Activated T-cell treated with anti-CD3 and anti-CD28 coated beads for 1 hour (primary cell): ENCODE measurements at regions not wholly inside any gene's neighbourhood (a gene's known extent, or its start where the extent isn't known, plus 50 kb on each side); places are given as distances from the start of the nearest gene placed in this dataset.

Experiments used
- DNase-seq: peaks from one replicate; pipeline ENCODE4 v3.0.0-alpha.2; 2020; ENCODE audit warnings: low read depth

- no peak for DNase-seq
Measured at GRCh38 chr16:85360323-85361277, 248.3 kb upstream of the CIBAR2 start.

- DNase-seq, result no peak
Measured at GRCh38 chr16:85361441-85362118, 249.3 kb upstream of the CIBAR2 start.

GRCh38 chr16:85362443-85362842 is 250.2 kb upstream of the CIBAR2 start:
- DNase-seq, result no peak

- DNase-seq, result no peak
Measured at GRCh38 chr16:85363427-85363826, 249.7 kb upstream of the GSE1 start.

- no peak for DNase-seq
Measured at GRCh38 chr16:85363881-85364280, 249.2 kb upstream of the GSE1 start.

- DNase-seq, result no peak
Measured at GRCh38 chr16:85364323-85365040, 248.6 kb upstream of the GSE1 start.

- DNase-seq, result no peak
Measured at GRCh38 chr16:85365120-85365519, 248.0 kb upstream of the GSE1 start.

- no peak for DNase-seq
Measured at GRCh38 chr16:85366031-85366763, 246.9 kb upstream of the GSE1 start.

- DNase-seq, result no peak
Measured at GRCh38 chr16:85367485-85367884, 245.6 kb upstream of the GSE1 start.

GRCh38 chr16:85369060-85369459 is 244.1 kb upstream of the GSE1 start:
- DNase-seq, result no peak

- peak; percentile 41 for DNase-seq
Measured at GRCh38 chr16:85369741-85370528, 243.2 kb upstream of the GSE1 start.

GRCh38 chr16:85370543-85370880 is 242.6 kb upstream of the GSE1 start:
- no peak for DNase-seq

GRCh38 chr16:85370881-85371651 is 242.1 kb upstream of the GSE1 start:
- DNase-seq, result no peak

- no peak for DNase-seq
Measured at GRCh38 chr16:85371948-85372347, 241.2 kb upstream of the GSE1 start.

- no peak for DNase-seq
Measured at GRCh38 chr16:85372627-85373372, 240.3 kb upstream of the GSE1 start.

GRCh38 chr16:85373741-85374570 is 239.2 kb upstream of the GSE1 start:
- DNase-seq, result no peak

GRCh38 chr16:85374571-85374872 is 238.6 kb upstream of the GSE1 start:
- DNase-seq, result no peak

- DNase-seq, result no peak
Measured at GRCh38 chr16:85375282-85375681, 237.8 kb upstream of the GSE1 start.
